ENCODE measurements at regions not wholly inside any gene's neighbourhood (a gene's known extent, or its start where the extent isn't known, plus 50 kb on each side); places are given as distances from the start of the nearest gene placed in this dataset.

DNA sequence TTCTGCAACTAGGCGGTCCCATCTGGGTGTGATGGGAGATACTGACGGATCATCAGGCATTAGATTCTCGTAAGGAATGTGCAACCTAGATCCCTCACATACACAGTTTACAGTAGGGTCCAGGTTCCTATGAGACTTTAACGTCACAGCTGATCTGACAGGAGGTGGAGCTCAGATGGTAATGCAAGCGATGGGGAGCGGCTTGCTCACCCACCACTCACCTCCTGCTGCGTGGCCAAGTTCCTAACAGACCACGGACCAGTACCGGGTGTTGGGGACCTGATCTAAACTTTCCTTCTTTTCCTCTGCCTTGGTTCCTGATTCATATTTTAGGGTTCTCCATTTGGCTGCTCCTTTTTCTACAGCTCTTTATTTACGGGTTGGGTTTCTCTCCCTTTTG is 479.8 kb downstream of the BCAT1 start:
- H3K9ac ChIP-seq (ENCODE audit: low read length) = no peak overlapping the region
- H3K36me3 ChIP-seq (ENCODE audit: insufficient read depth, low read length) = no peaks in the 10 kb centered on the region
- H3K4me2 ChIP-seq (ENCODE audit: low read length) = no peak overlapping the region
- no peaks in the 10 kb centered on the region for H3K4me1 ChIP-seq (ENCODE audit: insufficient read depth, low read length, severe bottlenecking)
- no peaks in the 10 kb centered on the region for H3K9me3 ChIP-seq (ENCODE audit: low read length)
- H4K20me1 ChIP-seq (ENCODE audit: insufficient read depth, low read length) = no peaks in the 10 kb centered on the region
- no peak overlapping the region for H3K27ac ChIP-seq (ENCODE audit: low read depth, low read length, poor library complexity, severe bottlenecking)
- no peaks in the 10 kb centered on the region for H3F3A ChIP-seq (ENCODE audit: insufficient read depth, low read length)
- TF ChIP-seq EZH2 (IDR thresholded peaks at IDR 0.05; ENCODE audit: borderline replicate concordance, low read length) = no peak
- TF ChIP-seq, protein P1, sequence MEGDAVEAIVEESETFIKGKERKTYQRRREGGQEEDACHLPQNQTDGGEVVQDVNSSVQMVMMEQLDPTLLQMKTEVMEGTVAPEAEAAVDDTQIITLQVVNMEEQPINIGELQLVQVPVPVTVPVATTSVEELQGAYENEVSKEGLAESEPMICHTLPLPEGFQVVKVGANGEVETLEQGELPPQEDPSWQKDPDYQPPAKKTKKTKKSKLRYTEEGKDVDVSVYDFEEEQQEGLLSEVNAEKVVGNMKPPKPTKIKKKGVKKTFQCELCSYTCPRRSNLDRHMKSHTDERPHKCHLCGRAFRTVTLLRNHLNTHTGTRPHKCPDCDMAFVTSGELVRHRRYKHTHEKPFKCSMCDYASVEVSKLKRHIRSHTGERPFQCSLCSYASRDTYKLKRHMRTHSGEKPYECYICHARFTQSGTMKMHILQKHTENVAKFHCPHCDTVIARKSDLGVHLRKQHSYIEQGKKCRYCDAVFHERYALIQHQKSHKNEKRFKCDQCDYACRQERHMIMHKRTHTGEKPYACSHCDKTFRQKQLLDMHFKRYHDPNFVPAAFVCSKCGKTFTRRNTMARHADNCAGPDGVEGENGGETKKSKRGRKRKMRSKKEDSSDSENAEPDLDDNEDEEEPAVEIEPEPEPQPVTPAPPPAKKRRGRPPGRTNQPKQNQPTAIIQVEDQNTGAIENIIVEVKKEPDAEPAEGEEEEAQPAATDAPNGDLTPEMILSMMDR (IDR thresholded peaks at IDR 0.05; ENCODE audit: low read length) = no peak
- H3K9me2 ChIP-seq (ENCODE audit: low read depth, low read length) = no peaks in the 10 kb centered on the region
- H3K4me3 ChIP-seq (ENCODE audit: low read depth, low read length, poor library complexity, severe bottlenecking) = no peak overlapping the region
- H3K79me2 ChIP-seq (ENCODE audit: insufficient read depth, low read length) = no peaks in the 10 kb centered on the region
- no peak overlapping the region for H2AFZ ChIP-seq (ENCODE audit: low read length)
- H3K27me3 ChIP-seq (ENCODE audit: insufficient read depth, low read length) = no peaks in the 10 kb centered on the region

- Histone ChIP-seq H3K4me3 (ENCODE audit: low read depth, low read length, poor library complexity, severe bottlenecking) (no peak overlapping the region), H3K9me2 (ENCODE audit: low read depth, low read length) (no peaks in the 10 kb centered on the region), H2AFZ (ENCODE audit: low read length) (no peak overlapping the region), H3K27me3 (ENCODE audit: insufficient read depth, low read length) (no peaks in the 10 kb centered on the region), H3K9me3 (ENCODE audit: low read length) (no peaks in the 10 kb centered on the region), H3K36me3 (ENCODE audit: insufficient read depth, low read length) (no peaks in the 10 kb centered on the region), H4K20me1 (ENCODE audit: insufficient read depth, low read length) (no peaks in the 10 kb centered on the region), H3K27ac (ENCODE audit: low read depth, low read length, poor library complexity, severe bottlenecking) (no peak overlapping the region), H3K9ac (ENCODE audit: low read length) (no peak overlapping the region), H3K4me1 (ENCODE audit: insufficient read depth, low read length, severe bottlenecking) (no peaks in the 10 kb centered on the region), H3K79me2 (ENCODE audit: insufficient read depth, low read length) (no peaks in the 10 kb centered on the region), H3K4me2 (ENCODE audit: low read length) (no peak overlapping the region), H3F3A (ENCODE audit: insufficient read depth, low read length) (no peaks in the 10 kb centered on the region)
- no peak for TF ChIP-seq EZH2 (IDR thresholded peaks at IDR 0.05; ENCODE audit: borderline replicate concordance, low read length)
- TF ChIP-seq, protein P1 (IDR thresholded peaks at IDR 0.05; ENCODE audit: low read length) = no peak
Measured at GRCh38 chr12:24467226-24467625, 481.7 kb downstream of the BCAT1 start.

DNA sequence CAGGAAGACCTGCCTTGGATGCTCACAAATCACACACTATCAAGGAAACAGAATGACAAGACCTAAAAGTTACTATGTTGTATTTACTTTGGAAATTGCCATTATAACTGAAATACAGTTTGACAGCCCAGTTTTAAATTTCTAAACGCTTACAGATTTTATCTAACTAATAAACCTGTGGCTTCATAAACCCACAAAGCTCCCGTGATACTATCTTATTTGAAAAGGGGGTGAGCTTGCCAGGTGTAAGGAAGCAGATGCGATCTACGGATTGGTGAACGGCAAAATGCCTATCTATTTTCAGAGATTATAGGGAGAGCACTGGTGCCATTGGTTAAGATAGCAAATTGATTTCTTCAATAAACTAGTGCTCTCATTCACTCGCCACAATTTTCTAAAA is 485.5 kb downstream of the BCAT1 start:
- no peaks in the 10 kb centered on the region for H3K9me3 ChIP-seq (ENCODE audit: low read length)
- no peaks in the 10 kb centered on the region for H3K36me3 ChIP-seq (ENCODE audit: insufficient read depth, low read length)
- H3K27me3 ChIP-seq (ENCODE audit: insufficient read depth, low read length) = no peaks in the 10 kb centered on the region
- no peak overlapping the region for H3K4me2 ChIP-seq (ENCODE audit: low read length)
- H3K27ac ChIP-seq (ENCODE audit: low read depth, low read length, poor library complexity, severe bottlenecking) = no peak overlapping the region
- no peaks in the 10 kb centered on the region for H3K4me1 ChIP-seq (ENCODE audit: insufficient read depth, low read length, severe bottlenecking)
- H3K79me2 ChIP-seq (ENCODE audit: insufficient read depth, low read length) = no peaks in the 10 kb centered on the region
- H3F3A ChIP-seq (ENCODE audit: insufficient read depth, low read length) = no peaks in the 10 kb centered on the region
- no peak overlapping the region for H3K4me3 ChIP-seq (ENCODE audit: low read depth, low read length, poor library complexity, severe bottlenecking)
- no peaks in the 10 kb centered on the region for H3K9me2 ChIP-seq (ENCODE audit: low read depth, low read length)
- H2AFZ ChIP-seq (ENCODE audit: low read length) = no peak overlapping the region
- H4K20me1 ChIP-seq (ENCODE audit: insufficient read depth, low read length) = no peaks in the 10 kb centered on the region
- no peak overlapping the region for H3K9ac ChIP-seq (ENCODE audit: low read length)
- TF ChIP-seq EZH2 (IDR thresholded peaks at IDR 0.05; ENCODE audit: borderline replicate concordance, low read length) = no peak
- TF ChIP-seq, protein P1 (IDR thresholded peaks at IDR 0.05; ENCODE audit: low read length) = no peak
